ENCODE measurements at regions not wholly inside any gene's neighbourhood (a gene's known extent, or its start where the extent isn't known, plus 50 kb on each side); places are given as distances from the start of the nearest gene placed in this dataset.

DNA sequence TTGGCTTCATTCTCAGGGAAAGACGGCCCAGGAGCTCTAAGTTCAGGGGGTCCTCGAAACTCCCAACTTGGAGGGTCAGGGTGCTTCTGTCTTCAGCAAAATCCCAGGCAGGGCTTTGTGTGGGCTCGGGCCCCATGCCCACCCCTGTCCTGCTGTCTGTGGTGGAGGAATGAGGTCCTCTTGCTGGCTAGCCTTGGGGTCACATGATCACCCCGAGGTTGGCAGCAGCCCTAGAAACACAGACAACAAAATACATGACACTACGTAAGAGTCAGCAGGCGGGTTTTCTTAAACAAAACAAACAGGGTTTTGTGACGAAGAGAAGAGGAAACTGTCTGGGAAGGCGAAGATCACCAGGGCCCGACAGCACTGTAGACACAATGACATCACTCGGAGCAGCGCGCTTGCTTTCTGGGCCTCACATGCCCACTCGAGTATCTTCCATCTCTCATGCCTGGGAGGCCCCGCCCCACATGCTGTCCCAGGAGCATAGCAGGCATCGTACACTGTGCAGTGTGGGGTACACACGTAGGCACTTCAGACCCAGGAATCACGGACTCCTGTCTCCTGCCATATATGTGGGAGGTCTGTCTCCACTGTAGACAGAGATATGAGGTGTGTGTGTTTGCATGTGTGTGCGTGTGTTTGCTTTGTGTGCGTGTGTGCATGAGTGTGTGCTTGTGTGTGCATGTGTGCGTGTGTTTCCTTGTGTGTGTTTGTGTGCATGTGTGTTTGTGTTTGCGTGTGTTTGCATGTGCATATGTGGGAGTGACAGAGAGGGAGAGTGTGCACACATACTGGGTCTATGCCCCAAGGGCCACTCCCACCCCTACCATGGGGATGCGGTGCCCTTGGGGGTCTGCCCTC is 94.7 kb downstream of the SIK1 start:
- DNase-seq = no peak

DNA sequence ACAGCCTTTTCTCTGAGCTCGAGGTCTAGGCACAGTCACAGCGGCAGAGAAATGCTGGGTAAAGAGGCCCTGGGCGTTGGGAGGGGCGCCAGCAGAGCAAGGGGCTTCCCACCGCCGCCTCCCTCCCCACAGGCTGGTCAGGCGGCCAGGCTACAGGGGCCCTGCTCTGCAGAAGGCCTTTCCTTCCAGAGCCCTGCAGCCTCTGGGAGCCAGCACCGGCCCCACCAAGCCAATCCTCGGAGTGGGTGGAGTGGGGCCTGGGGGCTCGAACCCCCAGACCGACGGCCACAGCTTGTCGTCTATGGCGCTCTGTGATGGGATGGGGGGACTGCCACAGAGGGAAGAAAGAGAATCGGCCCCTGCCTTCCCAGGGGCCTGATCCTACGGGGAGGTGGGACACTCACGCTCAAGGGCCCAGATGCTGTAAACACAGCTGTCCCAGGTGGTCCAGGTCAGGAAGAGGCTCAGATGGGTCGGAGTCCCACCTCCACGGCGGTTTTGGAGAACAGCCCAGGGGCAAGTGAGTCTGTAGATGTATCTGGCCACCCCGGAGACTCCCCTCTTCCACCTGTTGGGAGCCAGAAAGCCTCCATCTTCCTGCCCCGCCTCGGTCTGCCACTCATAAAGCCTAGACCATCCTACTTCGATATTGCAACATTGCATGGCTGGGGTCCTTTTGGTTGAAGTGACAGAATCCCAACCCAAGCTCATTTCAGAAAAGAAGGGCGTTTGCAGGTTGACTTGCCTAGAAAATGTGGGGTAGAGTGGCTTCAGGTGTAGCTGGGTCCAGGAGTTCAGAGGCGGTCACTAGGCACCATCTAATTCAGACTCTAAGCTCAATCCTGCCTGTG is 95.6 kb downstream of the SIK1 start:
- no peak for DNase-seq

DNA sequence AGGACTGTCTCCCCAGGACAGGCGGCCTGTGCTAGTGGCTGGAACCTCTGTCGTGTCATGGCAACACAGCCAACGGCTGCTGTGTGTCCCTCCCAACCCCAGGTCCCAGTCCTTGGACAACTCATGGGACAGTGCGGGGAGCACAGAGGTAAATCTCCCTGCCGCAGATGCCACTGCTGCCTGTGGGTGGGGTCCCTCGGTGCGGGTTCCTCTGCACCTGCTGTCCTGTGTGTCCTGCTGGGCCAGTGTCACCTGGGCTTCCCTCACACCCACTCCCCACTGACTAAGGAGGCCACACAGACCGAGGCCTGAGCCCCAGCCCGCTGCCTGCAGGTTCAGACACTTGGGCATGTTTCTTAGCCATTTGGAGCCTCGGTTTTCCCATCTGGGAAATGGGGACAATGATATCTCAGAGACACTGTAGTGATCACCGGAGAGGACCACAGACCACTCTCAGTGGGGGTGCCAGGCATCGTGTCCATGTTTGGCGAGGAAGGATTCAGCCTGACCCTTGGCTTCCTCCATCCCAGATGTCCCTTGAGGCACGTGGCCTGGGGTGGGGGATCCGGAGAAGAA is 96.5 kb downstream of the SIK1 start:
- DNase-seq = no peak

DNA sequence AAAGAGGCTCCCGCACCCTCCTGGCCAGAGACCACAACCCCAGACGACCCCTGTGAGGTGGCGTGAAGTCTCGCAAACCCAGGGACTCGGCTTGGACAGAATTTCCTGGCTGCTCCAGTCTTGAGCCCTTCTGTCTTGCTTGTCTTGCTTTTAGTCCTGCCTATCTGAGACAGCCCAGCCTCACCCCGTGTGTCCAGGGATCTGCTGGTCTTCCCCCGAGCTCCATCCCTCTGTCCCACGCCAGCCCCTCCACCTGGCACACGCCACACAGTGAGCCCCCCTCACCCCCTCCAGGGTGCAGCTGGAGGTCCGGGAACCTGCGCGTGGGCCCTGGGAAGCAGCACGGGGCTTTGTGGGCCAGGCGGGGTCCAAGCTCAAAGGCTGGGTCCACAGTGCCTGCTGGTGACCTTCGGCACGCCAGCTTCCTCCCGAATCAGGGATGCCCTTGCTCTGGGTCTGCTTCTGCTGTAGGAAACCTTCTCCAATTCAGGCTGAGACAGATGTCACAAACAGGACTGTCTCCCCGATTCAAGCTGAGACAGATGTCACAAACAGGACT is 97.1 kb downstream of the SIK1 start:
- no peak for DNase-seq

DNA sequence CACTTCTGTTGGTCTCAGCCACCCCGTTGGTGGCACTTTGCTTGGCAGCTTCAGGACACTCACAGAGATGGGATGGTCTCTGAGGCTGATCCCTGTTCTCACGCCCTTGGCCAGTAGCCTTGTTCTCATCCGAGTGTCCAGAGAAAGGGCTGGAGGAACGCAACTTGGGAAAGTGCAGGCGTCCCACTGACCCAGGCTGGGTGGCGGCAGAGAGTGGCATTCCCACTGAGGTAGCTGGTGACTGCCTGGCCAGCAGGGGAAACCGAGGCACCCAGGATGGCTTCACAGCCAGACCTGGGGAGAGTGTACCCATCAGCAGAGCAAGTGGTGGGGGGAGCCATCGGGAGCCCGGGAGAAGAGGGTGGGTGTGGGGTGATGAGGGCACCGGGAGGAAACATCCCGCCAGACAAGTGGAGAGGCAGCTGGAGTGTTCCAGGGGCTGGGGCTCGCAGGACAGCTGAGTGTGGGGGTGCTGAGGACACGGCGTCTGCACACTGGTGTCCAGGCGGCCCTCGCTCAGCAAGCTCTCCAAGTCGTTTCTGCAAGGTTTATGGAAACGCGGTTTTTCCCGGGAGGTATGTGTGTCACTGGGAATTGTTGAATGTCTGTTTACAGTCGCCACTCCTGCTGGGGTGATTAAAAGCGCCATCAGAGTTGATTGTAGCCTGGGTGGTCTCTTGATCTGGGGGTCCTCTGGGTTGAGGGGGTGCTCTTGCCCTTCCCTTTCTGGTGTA is 97.8 kb downstream of the SIK1 start:
- DNase-seq = no peak

DNA sequence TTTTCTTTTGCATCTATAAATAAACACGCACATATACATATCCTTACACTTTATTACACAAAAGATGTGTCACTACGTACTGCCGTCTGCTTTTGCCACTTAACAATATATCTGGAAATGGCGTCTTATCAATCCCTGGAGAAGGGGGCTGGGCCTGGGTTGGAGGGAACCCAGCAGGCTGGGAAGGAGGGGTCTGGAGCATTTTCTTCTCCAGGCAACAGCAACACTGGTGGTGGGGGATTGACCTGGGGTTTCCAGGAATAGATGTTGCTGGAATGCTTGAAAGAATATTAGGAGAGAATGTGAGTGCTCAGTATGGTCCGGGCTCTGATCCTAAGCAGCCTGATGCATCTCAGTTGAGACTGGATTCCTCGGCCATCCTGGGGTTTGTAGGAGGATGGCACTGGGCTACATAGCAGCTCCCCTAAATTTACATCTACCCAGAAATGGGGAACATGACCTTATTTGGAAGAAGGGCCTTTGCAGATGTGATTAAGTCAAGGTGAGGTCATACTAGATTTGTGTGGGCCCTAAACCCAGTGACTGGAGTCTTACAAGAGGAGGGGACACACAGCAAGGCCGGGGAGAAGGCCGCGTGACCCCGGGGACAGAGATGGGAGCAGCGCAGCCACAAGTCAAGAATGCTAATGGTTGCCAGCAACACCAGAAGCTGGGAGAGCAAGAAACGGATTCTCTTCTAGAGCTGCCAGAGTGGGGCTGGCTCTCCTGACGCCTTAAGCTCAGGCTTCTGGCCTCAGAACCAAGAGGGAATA is 98.6 kb downstream of the SIK1 start:
- DNase-seq = no peak

DNA sequence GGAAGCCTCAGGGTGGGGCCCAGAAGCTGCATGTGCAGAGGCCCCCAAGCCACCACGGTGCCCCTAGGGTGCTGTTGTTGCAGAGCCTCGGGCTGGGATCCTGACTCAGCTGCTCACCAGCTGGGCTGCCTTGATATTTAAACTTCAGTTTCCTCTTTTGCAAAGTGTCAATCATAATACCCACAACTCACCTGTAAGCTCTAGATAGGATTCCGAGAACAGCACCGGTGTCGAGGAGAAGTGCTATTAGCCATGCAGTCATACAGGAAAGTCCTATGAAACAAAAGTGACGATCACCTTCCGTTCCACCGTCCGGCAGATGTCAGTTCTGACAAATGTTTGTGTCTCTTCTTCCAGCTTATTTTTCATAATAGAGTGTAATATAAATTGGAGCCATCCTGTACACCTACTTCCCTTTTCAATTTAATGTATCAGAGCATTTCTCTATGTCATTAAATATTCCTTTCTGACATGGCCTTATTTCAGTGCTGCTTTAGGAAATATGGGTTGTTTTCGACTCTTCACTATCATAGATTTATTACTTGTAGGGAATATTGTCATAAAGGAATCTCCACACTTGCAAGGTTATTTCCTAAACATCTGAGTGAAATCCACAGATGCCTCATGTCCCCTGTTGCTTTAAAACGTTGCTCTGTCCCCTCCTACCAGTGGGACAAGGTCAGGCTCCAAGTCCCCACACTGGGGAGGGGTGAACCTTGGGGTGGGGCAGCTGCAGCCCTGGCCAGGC is 100.8 kb downstream of the SIK1 start:
- no peak for DNase-seq

DNA sequence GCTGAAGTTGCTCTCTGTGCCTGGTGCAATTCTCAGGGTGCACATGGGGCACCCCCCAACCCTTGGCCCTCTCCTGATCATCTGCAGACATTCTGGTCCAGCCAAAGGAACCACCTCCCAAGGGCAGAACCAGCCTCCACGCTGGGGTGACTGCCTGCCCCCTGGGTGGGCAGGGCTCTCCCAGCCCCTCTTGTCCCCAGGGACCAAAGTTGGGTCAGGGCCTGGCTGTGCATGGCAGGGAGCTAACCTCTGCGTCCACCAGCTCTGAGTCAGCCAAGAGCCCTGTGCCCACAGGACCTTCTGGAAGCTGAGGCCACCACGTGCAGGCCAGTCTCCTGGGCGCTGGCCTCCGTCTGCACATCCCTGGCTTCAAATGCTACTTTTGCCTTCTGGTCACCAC is 101.9 kb downstream of the SIK1 start:
- no peak for DNase-seq

DNA sequence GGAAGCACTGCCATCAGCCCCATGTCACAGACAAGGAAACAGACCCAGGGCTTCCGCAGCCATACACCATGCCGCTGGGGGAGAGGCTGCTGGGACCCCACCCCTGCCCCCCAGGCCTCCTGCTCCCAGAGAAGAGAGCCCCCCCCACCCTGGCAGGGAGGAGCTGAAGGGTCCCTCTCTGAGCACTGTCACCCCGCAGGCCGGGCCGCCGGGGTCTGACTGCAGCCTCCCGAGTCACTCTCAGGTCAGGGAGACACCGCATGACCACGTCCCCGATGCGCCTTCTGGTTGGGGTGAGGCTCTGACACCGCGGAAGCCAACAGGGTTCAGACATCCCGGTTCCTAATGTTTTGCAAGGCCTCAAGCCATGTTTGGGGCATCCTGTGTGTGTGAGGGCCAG is 102.3 kb downstream of the SIK1 start:
- DNase-seq = no peak

DNA sequence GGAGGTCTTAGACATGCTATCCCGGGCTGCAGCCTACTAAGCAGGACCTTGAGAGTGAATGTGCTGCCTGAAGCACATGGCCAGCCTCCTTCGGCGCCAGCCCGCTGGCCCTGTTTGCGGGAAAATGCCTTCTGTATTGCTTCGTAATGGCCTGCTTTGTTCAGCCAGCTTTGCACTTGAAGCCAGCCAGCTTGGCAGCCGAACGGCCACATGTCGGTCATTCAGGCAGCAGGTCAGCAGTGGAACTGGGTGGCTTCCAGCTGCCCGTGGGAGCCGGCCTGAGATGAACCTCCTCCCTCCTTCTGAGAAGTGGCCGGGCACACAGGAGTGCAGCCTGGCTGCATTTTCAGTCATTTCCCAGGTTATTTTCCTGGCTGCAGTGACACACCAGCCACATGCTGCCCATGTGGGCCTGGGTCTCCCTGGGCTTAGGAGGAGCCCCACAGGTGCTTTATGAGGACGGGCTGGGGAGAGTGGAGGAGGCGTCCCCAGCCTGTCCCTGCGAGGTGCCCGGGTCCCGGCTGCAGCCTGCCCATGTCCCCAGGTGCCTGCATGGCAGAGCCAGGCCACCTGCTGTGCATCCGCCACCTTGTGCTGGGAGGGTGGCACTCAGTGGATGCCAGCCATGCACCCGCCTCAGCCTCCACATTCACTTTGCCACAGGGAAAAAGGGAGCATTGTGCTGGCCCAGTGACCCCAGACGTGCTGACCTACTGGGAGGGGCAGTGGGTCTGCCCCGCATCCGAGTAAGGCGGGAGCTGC is 103.5 kb downstream of the SIK1 start:
- no peak for DNase-seq

DNA sequence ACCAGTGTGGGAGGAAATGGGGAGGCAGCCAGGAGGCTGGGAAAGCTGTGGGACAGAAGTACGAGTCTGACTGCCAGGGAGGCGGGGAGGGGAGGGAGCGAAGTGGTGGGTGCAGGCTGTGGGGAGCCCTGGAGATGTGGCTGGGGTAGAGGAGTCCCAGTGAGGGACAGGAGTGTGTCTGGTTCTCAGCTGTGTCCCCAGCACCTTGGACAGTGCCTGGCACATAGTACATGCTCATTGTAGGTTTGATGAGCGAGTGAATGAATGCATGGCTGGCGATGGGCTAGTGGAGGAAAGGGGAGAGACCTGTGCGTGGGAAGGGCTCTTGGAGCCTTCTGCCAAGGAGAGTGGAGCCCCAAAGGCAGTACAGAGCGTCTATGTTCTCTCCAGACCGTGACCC is 104.1 kb downstream of the SIK1 start:
- DNase-seq = no peak

DNA sequence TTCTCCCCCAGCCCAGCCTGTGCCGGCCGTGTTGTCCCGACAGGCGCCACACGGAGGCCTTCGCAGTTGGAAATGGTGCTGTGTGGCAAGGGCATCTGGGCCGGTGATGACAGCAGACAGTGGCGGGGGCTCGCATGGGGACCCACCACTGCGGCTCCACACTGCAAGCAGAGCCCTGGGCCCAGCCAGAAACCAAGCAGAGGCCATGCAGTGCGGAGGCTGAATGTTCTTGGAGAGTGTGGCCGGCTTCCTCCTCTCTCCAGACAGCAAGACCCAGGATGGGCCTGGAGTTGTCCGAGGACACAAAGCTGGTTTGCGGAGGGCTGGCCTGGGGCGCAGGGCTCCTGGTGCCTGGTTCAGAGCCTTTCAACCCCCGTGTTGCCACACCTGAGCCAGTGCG is 104.6 kb downstream of the SIK1 start:
- DNase-seq = no peak

DNA sequence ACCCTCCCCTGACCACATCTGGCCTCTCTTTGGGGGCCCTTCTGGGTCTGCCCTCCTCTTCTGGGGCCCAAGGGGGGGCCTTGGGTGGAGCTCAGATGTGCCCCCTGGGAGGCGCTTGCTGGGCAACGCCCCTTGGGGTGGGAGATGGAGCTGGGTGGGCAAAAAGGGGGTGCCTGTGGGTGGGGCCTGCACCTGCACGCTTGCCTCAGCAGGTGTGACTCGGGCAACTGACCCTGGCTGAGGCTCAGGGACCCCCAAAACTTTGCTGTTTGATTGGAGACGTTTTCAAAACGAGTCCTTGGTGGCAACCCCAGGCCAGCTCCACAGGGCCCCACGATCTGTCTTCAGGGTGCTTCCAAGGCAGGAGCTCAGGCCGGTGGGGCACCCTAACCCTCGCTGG is 105.3 kb downstream of the SIK1 start:
- DNase-seq = no peak

DNA sequence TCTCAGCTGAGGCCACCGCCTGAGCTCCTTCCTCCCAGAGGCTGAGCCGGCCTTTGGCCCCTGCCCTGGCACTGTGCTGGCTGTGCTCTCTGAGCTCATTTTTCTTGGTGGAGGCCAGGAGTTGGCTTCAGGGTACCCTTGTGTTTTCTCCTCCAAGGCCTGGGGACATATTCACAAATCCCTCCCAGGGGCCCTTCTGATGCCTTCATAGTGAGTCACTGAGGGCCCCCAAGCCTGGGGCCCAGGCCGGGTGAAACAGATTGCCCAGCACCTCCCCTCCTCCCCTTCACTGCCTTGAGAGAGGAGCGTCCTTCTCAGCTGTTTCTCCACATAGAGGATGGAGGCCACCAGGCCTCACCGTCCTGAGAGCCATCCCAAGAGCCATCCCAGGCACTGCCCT is 105.8 kb downstream of the SIK1 start:
- DNase-seq = no peak

DNA sequence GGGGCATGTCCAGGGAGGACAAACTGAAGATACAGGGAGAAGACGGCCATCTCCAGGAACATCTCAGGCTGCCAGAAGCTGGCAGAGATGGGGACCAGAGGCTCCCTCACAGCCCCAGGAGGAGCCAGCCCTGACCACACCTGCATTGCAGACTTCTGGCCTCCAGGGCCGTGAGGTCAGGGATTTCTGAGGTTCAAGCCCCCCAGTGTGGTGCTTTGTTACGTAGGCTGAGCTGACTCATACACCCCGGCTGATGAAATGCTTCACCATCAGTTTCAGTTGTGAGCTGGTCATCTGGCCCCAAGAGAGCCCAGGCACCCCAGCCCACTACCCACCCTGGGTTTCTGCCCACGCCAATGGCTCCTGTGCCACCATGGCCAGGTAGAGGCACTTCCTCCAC is 106.4 kb downstream of the SIK1 start:
- no peak for DNase-seq

DNA sequence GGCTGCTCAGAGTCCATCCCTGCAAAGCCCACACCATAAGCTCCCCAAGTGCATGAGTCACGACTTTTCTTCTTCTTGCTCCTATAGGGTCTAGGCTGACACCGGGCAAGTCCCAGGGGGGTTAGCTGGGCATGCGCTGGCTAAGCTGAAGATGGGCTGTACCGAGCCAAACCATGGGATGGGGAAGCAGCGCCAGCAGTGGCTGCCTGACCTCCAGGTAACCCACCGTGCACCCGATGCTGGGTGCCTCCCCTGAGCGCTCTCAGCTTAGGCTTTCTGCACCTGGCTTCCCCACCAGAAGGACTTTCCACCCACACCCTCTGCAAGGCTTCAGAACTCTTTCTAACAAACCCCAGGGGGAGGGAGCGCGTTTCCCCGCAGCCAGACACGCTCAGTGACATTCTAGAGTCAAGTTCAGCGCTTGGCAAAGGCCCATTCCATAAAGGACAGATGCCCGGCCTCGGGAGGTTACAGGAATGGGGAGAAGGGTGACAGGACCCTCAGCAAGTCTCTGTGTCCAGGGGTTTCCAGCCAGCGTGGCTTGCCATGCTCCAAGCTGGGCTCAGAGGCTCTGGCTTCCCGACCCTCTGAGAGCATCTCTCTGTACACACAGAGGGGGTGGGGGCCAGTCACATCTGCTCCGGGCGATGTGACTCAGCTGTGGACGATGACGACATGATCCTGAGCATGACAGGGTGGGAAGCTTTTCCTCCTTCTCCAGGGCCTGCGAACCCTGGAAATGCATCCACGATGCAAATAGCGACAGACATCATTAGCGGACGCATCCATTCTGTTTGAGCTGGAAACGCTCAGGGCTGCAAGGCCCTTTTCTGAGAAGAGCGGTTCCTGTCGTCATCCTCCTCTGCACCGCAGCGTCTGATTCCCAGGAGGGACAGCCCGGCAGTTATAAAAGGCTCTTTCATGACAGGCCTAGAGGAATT is 107.8 kb downstream of the SIK1 start:
- peak; percentile 38 for DNase-seq

DNA sequence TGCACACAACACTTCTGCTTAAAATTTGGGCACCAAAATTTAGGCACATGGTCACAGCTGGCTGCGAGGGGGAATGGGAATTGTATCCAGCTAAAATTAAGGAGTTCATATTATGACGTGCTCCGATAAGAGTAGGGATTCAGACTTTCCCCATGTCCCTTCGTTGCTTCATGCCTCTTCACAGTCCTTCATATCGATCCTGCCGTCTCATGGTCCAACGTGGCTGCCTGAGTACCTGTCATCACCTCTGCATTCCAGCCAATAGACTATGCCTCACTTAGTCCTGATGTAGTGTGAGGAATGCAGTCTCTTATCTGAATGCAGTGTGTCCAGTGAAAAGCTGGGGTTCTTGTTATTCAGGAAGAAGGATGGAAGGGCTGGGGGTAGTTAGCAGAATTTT is 108.6 kb downstream of the SIK1 start:
- DNase-seq = no peak

DNA sequence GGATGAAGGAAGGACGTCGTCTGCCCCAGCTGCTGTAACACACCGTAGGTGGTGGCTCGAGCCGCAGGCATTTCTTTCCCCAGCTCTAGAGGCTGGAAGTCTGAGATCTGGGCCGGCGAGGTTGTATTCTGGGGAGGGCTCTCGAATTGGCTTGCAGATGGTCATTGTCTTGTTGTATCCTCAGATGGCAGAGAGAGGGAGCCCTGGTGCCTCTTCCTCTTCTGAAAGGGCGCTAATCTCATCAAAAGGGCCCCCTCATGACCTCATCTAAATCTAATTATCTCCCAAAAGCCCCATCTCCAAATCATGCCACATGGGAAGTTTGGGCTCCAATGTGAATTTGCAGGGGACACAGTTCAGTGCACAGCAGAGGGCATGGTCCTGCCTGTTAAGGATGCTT is 109.0 kb downstream of the SIK1 start:
- no peak for DNase-seq

DNA sequence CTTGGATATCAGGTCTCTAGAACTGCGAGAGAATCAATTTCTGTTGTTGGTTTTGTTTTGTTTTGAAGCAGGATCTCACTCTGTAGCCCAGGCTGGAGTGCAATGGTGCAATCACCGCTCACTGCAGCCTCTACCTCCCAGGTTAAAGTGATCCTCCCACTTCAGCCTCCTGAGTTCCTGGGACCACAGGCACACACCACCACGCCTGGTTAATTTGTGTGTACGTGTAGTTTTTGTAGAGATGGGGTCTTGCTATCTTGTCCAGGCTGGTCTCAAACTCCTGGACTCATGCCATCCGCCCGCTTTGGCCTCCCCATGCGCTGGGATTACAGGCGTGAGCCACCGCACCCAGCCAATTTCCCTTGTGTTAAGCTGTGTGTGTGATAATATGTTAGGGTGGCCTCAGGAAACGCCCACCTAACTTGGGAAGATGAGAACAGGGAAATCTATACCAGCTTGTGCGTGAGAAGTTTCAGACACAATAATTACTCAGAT is 109.6 kb downstream of the SIK1 start:
- DNase-seq = no peak
